ENCODE measurements at regions not wholly inside any gene's neighbourhood (a gene's known extent, or its start where the extent isn't known, plus 50 kb on each side); places are given as distances from the start of the nearest gene placed in this dataset.

- Histone ChIP-seq H3K4me3 (ENCODE audit: low read depth, low read length) (no peak overlapping the region), H3K27me3 (ENCODE audit: control insufficient read depth, insufficient read depth, low read length) (no peaks in the 10 kb centered on the region), H3K9me3 (ENCODE audit: control insufficient read depth, insufficient read depth, low read length) (no peaks in the 10 kb centered on the region), H3K4me1 (ENCODE audit: control insufficient read depth, insufficient read depth, low read length) (no peaks in the 10 kb centered on the region), H3K36me3 (ENCODE audit: control insufficient read depth, insufficient read depth, low read length) (no peaks in the 10 kb centered on the region), H3K9ac (ENCODE audit: low read depth, low read length) (no peak overlapping the region)
These were observed 1956.8 kb upstream of the PCDH10 start for GRCh38 chr4:131192318-131192717.

- no peak overlapping the region for H3K9ac ChIP-seq (ENCODE audit: low read depth, low read length)
- no peak overlapping the region for H3K4me3 ChIP-seq (ENCODE audit: low read depth, low read length)
- no peaks in the 10 kb centered on the region for H3K4me1 ChIP-seq (ENCODE audit: control insufficient read depth, insufficient read depth, low read length)
- no peaks in the 10 kb centered on the region for H3K27me3 ChIP-seq (ENCODE audit: control insufficient read depth, insufficient read depth, low read length)
- H3K9me3 ChIP-seq (ENCODE audit: control insufficient read depth, insufficient read depth, low read length): no peaks in the 10 kb centered on the region
- no peaks in the 10 kb centered on the region for H3K36me3 ChIP-seq (ENCODE audit: control insufficient read depth, insufficient read depth, low read length)
These were observed 1941.5 kb upstream of the PCDH10 start for GRCh38 chr4:131207589-131207988.

- no peak overlapping the region for H3K4me3 ChIP-seq (ENCODE audit: low read depth, low read length)
- no peak overlapping the region for H3K9ac ChIP-seq (ENCODE audit: low read depth, low read length)
These were observed 1900.8 kb upstream of the PCDH10 start for GRCh38 chr4:131248314-131248713.

GRCh38 chr4:131251321-131251720 lies 1897.8 kb upstream of the PCDH10 start:
- H3K4me3 ChIP-seq (ENCODE audit: low read depth, low read length): no peak overlapping the region
- no peaks in the 10 kb centered on the region for H3K36me3 ChIP-seq (ENCODE audit: control insufficient read depth, insufficient read depth, low read length)
- no peaks in the 10 kb centered on the region for H3K4me1 ChIP-seq (ENCODE audit: control insufficient read depth, insufficient read depth, low read length)
- no peak overlapping the region for H3K9ac ChIP-seq (ENCODE audit: low read depth, low read length)
- H3K27me3 ChIP-seq (ENCODE audit: control insufficient read depth, insufficient read depth, low read length): no peaks in the 10 kb centered on the region
- H3K9me3 ChIP-seq (ENCODE audit: control insufficient read depth, insufficient read depth, low read length): no peaks in the 10 kb centered on the region

More at GRCh38 chr4:131248314-131248713, 1900.8 kb upstream of the PCDH10 start:
- no peaks in the 10 kb centered on the region for H3K9me3 ChIP-seq (ENCODE audit: control insufficient read depth, insufficient read depth, low read length)
- no peaks in the 10 kb centered on the region for H3K27me3 ChIP-seq (ENCODE audit: control insufficient read depth, insufficient read depth, low read length)
- H3K36me3 ChIP-seq (ENCODE audit: control insufficient read depth, insufficient read depth, low read length): no peaks in the 10 kb centered on the region
- no peaks in the 10 kb centered on the region for H3K4me1 ChIP-seq (ENCODE audit: control insufficient read depth, insufficient read depth, low read length)

- Histone ChIP-seq H3K9me3 (ENCODE audit: control insufficient read depth, insufficient read depth, low read length) (no peaks in the 10 kb centered on the region), H3K36me3 (ENCODE audit: control insufficient read depth, insufficient read depth, low read length) (no peaks in the 10 kb centered on the region), H3K4me3 (ENCODE audit: low read depth, low read length) (no peak overlapping the region), H3K27me3 (ENCODE audit: control insufficient read depth, insufficient read depth, low read length) (no peaks in the 10 kb centered on the region), H3K4me1 (ENCODE audit: control insufficient read depth, insufficient read depth, low read length) (peaks cover 4% of the 10 kb centered on the region), H3K9ac (ENCODE audit: low read depth, low read length) (no peak overlapping the region)
These were observed 1891.9 kb upstream of the PCDH10 start for GRCh38 chr4:131257241-131257640.

- Histone ChIP-seq H3K9me3 (ENCODE audit: control insufficient read depth, insufficient read depth, low read length) (no peaks in the 10 kb centered on the region), H3K27me3 (ENCODE audit: control insufficient read depth, insufficient read depth, low read length) (no peaks in the 10 kb centered on the region), H3K4me3 (ENCODE audit: low read depth, low read length) (no peak overlapping the region), H3K36me3 (ENCODE audit: control insufficient read depth, insufficient read depth, low read length) (no peaks in the 10 kb centered on the region), H3K4me1 (ENCODE audit: control insufficient read depth, insufficient read depth, low read length) (peaks cover 4% of the 10 kb centered on the region), H3K9ac (ENCODE audit: low read depth, low read length) (no peak overlapping the region)
These were observed 1890.7 kb upstream of the PCDH10 start for GRCh38 chr4:131258361-131258760.

GRCh38 chr4:131288441-131288840 lies 1860.7 kb upstream of the PCDH10 start:
- no peak overlapping the region for H3K4me3 ChIP-seq (ENCODE audit: low read depth, low read length)
- H3K9ac ChIP-seq (ENCODE audit: low read depth, low read length): no peak overlapping the region
- H3K36me3 ChIP-seq (ENCODE audit: control insufficient read depth, insufficient read depth, low read length): no peaks in the 10 kb centered on the region
- no peaks in the 10 kb centered on the region for H3K27me3 ChIP-seq (ENCODE audit: control insufficient read depth, insufficient read depth, low read length)
- no peaks in the 10 kb centered on the region for H3K4me1 ChIP-seq (ENCODE audit: control insufficient read depth, insufficient read depth, low read length)
- H3K9me3 ChIP-seq (ENCODE audit: control insufficient read depth, insufficient read depth, low read length): no peaks in the 10 kb centered on the region

- Histone ChIP-seq H3K27me3 (ENCODE audit: control insufficient read depth, insufficient read depth, low read length) (no peaks in the 10 kb centered on the region), H3K9ac (ENCODE audit: low read depth, low read length) (no peak overlapping the region), H3K4me3 (ENCODE audit: low read depth, low read length) (no peak overlapping the region), H3K9me3 (ENCODE audit: control insufficient read depth, insufficient read depth, low read length) (no peaks in the 10 kb centered on the region), H3K36me3 (ENCODE audit: control insufficient read depth, insufficient read depth, low read length) (no peaks in the 10 kb centered on the region), H3K4me1 (ENCODE audit: control insufficient read depth, insufficient read depth, low read length) (no peaks in the 10 kb centered on the region)
These were observed 1852.9 kb upstream of the PCDH10 start for GRCh38 chr4:131296192-131296591.

- Histone ChIP-seq H3K36me3 (ENCODE audit: control insufficient read depth, insufficient read depth, low read length) (no peaks in the 10 kb centered on the region), H3K9me3 (ENCODE audit: control insufficient read depth, insufficient read depth, low read length) (no peaks in the 10 kb centered on the region), H3K9ac (ENCODE audit: low read depth, low read length) (no peak overlapping the region), H3K4me1 (ENCODE audit: control insufficient read depth, insufficient read depth, low read length) (no peaks in the 10 kb centered on the region), H3K4me3 (ENCODE audit: low read depth, low read length) (no peak overlapping the region), H3K27me3 (ENCODE audit: control insufficient read depth, insufficient read depth, low read length) (no peaks in the 10 kb centered on the region)
These were observed 1847.0 kb upstream of the PCDH10 start for GRCh38 chr4:131302108-131302507.

- no peak overlapping the region for H3K9ac ChIP-seq (ENCODE audit: low read depth, low read length)
- no peaks in the 10 kb centered on the region for H3K27me3 ChIP-seq (ENCODE audit: control insufficient read depth, insufficient read depth, low read length)
- H3K4me3 ChIP-seq (ENCODE audit: low read depth, low read length): no peak overlapping the region
- H3K36me3 ChIP-seq (ENCODE audit: control insufficient read depth, insufficient read depth, low read length): no peaks in the 10 kb centered on the region
- no peaks in the 10 kb centered on the region for H3K9me3 ChIP-seq (ENCODE audit: control insufficient read depth, insufficient read depth, low read length)
- no peaks in the 10 kb centered on the region for H3K4me1 ChIP-seq (ENCODE audit: control insufficient read depth, insufficient read depth, low read length)
These were observed 1844.4 kb upstream of the PCDH10 start for GRCh38 chr4:131304686-131305085.

GRCh38 chr4:131309628-131310027 lies 1839.5 kb upstream of the PCDH10 start:
- Histone ChIP-seq H3K36me3 (ENCODE audit: control insufficient read depth, insufficient read depth, low read length) (no peaks in the 10 kb centered on the region), H3K4me3 (ENCODE audit: low read depth, low read length) (no peak overlapping the region), H3K27me3 (ENCODE audit: control insufficient read depth, insufficient read depth, low read length) (no peaks in the 10 kb centered on the region), H3K9me3 (ENCODE audit: control insufficient read depth, insufficient read depth, low read length) (no peaks in the 10 kb centered on the region), H3K9ac (ENCODE audit: low read depth, low read length) (no peak overlapping the region), H3K4me1 (ENCODE audit: control insufficient read depth, insufficient read depth, low read length) (no peaks in the 10 kb centered on the region)

GRCh38 chr4:131316086-131316485 lies 1833.0 kb upstream of the PCDH10 start:
- Histone ChIP-seq H3K36me3 (ENCODE audit: control insufficient read depth, insufficient read depth, low read length) (no peaks in the 10 kb centered on the region), H3K9me3 (ENCODE audit: control insufficient read depth, insufficient read depth, low read length) (no peaks in the 10 kb centered on the region), H3K9ac (ENCODE audit: low read depth, low read length) (no peak overlapping the region), H3K4me3 (ENCODE audit: low read depth, low read length) (no peak overlapping the region), H3K27me3 (ENCODE audit: control insufficient read depth, insufficient read depth, low read length) (no peaks in the 10 kb centered on the region), H3K4me1 (ENCODE audit: control insufficient read depth, insufficient read depth, low read length) (no peaks in the 10 kb centered on the region)

GRCh38 chr4:131337936-131338335 lies 1811.2 kb upstream of the PCDH10 start:
- Histone ChIP-seq H3K36me3 (ENCODE audit: control insufficient read depth, insufficient read depth, low read length) (no peaks in the 10 kb centered on the region), H3K4me3 (ENCODE audit: low read depth, low read length) (no peak overlapping the region), H3K4me1 (ENCODE audit: control insufficient read depth, insufficient read depth, low read length) (no peaks in the 10 kb centered on the region), H3K9ac (ENCODE audit: low read depth, low read length) (no peak overlapping the region), H3K9me3 (ENCODE audit: control insufficient read depth, insufficient read depth, low read length) (no peaks in the 10 kb centered on the region), H3K27me3 (ENCODE audit: control insufficient read depth, insufficient read depth, low read length) (no peaks in the 10 kb centered on the region)

Data from iPS-15b (cell line).